ENCODE measurements at regions not wholly inside any gene's neighbourhood (a gene's known extent, or its start where the extent isn't known, plus 50 kb on each side); places are given as distances from the start of the nearest gene placed in this dataset.

DNA sequence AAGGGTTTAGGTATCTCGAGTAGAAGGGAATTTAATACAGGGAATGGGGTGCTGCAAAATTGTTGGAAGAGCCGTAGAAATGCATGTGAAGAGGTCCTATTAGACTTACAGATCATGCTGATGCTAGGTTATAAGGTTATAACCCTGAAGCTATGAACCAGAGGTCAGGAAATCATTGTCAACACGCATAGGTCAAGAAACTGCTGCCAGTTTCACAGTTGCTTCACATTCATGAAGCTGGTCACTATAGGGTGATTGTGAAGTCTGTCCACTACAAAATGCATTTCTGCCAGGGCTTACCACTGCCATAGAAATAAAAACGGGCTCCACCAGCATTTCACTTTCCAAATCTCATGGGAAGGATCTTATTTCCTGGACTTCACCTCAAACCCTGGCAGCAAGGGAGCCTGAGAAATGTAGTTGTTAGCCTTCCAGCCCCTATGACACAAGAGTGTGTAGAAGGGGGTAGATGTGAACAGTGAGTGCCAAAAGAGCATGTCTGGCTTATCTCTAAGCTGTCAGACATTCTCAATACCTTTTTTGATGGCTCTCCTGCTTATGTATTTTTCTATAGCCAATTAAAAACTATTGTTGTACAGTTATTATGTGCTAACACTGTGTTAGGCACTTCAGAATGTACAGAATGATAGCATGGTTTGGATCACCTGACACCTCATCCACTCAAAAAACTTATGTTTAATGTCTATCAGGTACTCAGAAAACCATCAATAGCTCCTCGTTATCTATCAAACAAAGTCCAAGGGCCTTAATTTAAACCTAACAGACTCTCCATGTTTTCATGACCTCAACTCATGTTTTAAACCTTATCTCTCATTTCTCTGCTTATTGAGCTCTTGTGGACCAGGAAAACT, 148.3 kb upstream of the TSC22D2 start:
- TF ChIP-seq ZNF274 (IDR thresholded peaks at IDR 0.05; ENCODE audit: low read depth, low read length) (no peak), SUZ12 (IDR thresholded peaks at IDR 0.05; ENCODE audit: extremely low read depth, insufficient read depth, insufficient read length) (no peak), YY1 (IDR thresholded peaks at IDR 0.05; ENCODE audit: insufficient read depth, insufficient read length) (no peak)
- Histone ChIP-seq H3K9me3 (ENCODE audit: insufficient read depth, low read length) (no peaks in the 10 kb centered on the region), H3K27me3 (ENCODE audit: insufficient read depth, insufficient read length) (no peaks in the 10 kb centered on the region), H3K4me3 (ENCODE audit: insufficient read length, low read depth) (no peak overlapping the region), H3K9ac (ENCODE audit: insufficient read length, low read depth) (no peak overlapping the region), H3K4me1 (ENCODE audit: insufficient read depth, insufficient read length) (no peaks in the 10 kb centered on the region), H3K36me3 (ENCODE audit: insufficient read depth, insufficient read length, low read length) (no peaks in the 10 kb centered on the region)
- no peak for DNase-seq (ENCODE audit: low read depth, low spot score)

GRCh38 chr3:150256782-150257181, 151.3 kb upstream of the TSC22D2 start:
- Histone ChIP-seq H3K4me1 (ENCODE audit: insufficient read depth, insufficient read length) (no peaks in the 10 kb centered on the region), H3K36me3 (ENCODE audit: insufficient read depth, insufficient read length, low read length) (no peaks in the 10 kb centered on the region), H3K27me3 (ENCODE audit: insufficient read depth, insufficient read length) (no peaks in the 10 kb centered on the region), H3K9ac (ENCODE audit: insufficient read length, low read depth) (no peak overlapping the region), H3K9me3 (ENCODE audit: insufficient read depth, low read length) (no peaks in the 10 kb centered on the region), H3K4me3 (ENCODE audit: insufficient read length, low read depth) (no peak overlapping the region)
- no peak for DNase-seq (ENCODE audit: low read depth, low spot score)
- TF ChIP-seq YY1 (IDR thresholded peaks at IDR 0.05; ENCODE audit: insufficient read depth, insufficient read length): no peak
- no peak for TF ChIP-seq SUZ12 (IDR thresholded peaks at IDR 0.05; ENCODE audit: extremely low read depth, insufficient read depth, insufficient read length)
- no peak for TF ChIP-seq ZNF274 (IDR thresholded peaks at IDR 0.05; ENCODE audit: low read depth, low read length)

- Histone ChIP-seq H3K4me1 (ENCODE audit: insufficient read depth, insufficient read length) (no peaks in the 10 kb centered on the region), H3K4me3 (ENCODE audit: insufficient read length, low read depth) (no peak overlapping the region), H3K9me3 (ENCODE audit: insufficient read depth, low read length) (no peaks in the 10 kb centered on the region), H3K27me3 (ENCODE audit: insufficient read depth, insufficient read length) (no peaks in the 10 kb centered on the region), H3K9ac (ENCODE audit: insufficient read length, low read depth) (no peak overlapping the region), H3K36me3 (ENCODE audit: insufficient read depth, insufficient read length, low read length) (no peaks in the 10 kb centered on the region)
- TF ChIP-seq ZNF274 (IDR thresholded peaks at IDR 0.05; ENCODE audit: low read depth, low read length) (no peak), SUZ12 (IDR thresholded peaks at IDR 0.05; ENCODE audit: extremely low read depth, insufficient read depth, insufficient read length) (no peak), YY1 (IDR thresholded peaks at IDR 0.05; ENCODE audit: insufficient read depth, insufficient read length) (no peak)
- no peak for DNase-seq (ENCODE audit: low read depth, low spot score)
Measured at GRCh38 chr3:150256318-150256717, 151.8 kb upstream of the TSC22D2 start.

- H3K4me3 ChIP-seq (ENCODE audit: insufficient read length, low read depth): no peak overlapping the region
- no peaks in the 10 kb centered on the region for H3K9me3 ChIP-seq (ENCODE audit: insufficient read depth, low read length)
- no peaks in the 10 kb centered on the region for H3K27me3 ChIP-seq (ENCODE audit: insufficient read depth, insufficient read length)
- no peak for DNase-seq (ENCODE audit: low read depth, low spot score)
- no peak for TF ChIP-seq ZNF274 (IDR thresholded peaks at IDR 0.05; ENCODE audit: low read depth, low read length)
- no peak for TF ChIP-seq YY1 (IDR thresholded peaks at IDR 0.05; ENCODE audit: insufficient read depth, insufficient read length)
- TF ChIP-seq SUZ12 (IDR thresholded peaks at IDR 0.05; ENCODE audit: extremely low read depth, insufficient read depth, insufficient read length): no peak
- no peaks in the 10 kb centered on the region for H3K36me3 ChIP-seq (ENCODE audit: insufficient read depth, insufficient read length, low read length)
- H3K4me1 ChIP-seq (ENCODE audit: insufficient read depth, insufficient read length): no peaks in the 10 kb centered on the region
- no peak overlapping the region for H3K9ac ChIP-seq (ENCODE audit: insufficient read length, low read depth)
Measured at GRCh38 chr3:150255826-150256225, 152.3 kb upstream of the TSC22D2 start.

- Histone ChIP-seq H3K27me3 (ENCODE audit: insufficient read depth, insufficient read length) (no peaks in the 10 kb centered on the region), H3K9ac (ENCODE audit: insufficient read length, low read depth) (no peak overlapping the region), H3K4me3 (ENCODE audit: insufficient read length, low read depth) (no peak overlapping the region), H3K9me3 (ENCODE audit: insufficient read depth, low read length) (no peaks in the 10 kb centered on the region), H3K4me1 (ENCODE audit: insufficient read depth, insufficient read length) (no peaks in the 10 kb centered on the region), H3K36me3 (ENCODE audit: insufficient read depth, insufficient read length, low read length) (no peaks in the 10 kb centered on the region)
- no peak for DNase-seq (ENCODE audit: low read depth, low spot score)
- no peak for TF ChIP-seq ZNF274 (IDR thresholded peaks at IDR 0.05; ENCODE audit: low read depth, low read length)
- no peak for TF ChIP-seq SUZ12 (IDR thresholded peaks at IDR 0.05; ENCODE audit: extremely low read depth, insufficient read depth, insufficient read length)
- no peak for TF ChIP-seq YY1 (IDR thresholded peaks at IDR 0.05; ENCODE audit: insufficient read depth, insufficient read length)
Measured at GRCh38 chr3:150255413-150255812, 152.7 kb upstream of the TSC22D2 start.

GRCh38 chr3:150254309-150254708, 153.8 kb upstream of the TSC22D2 start:
- DNase-seq (ENCODE audit: low read depth, low spot score): no peak
- TF ChIP-seq ZNF274 (IDR thresholded peaks at IDR 0.05; ENCODE audit: low read depth, low read length) (no peak), YY1 (IDR thresholded peaks at IDR 0.05; ENCODE audit: insufficient read depth, insufficient read length) (no peak), SUZ12 (IDR thresholded peaks at IDR 0.05; ENCODE audit: extremely low read depth, insufficient read depth, insufficient read length) (no peak)
- Histone ChIP-seq H3K9ac (ENCODE audit: insufficient read length, low read depth) (no peak overlapping the region), H3K4me1 (ENCODE audit: insufficient read depth, insufficient read length) (no peaks in the 10 kb centered on the region), H3K4me3 (ENCODE audit: insufficient read length, low read depth) (no peak overlapping the region), H3K27me3 (ENCODE audit: insufficient read depth, insufficient read length) (no peaks in the 10 kb centered on the region), H3K36me3 (ENCODE audit: insufficient read depth, insufficient read length, low read length) (no peaks in the 10 kb centered on the region), H3K9me3 (ENCODE audit: insufficient read depth, low read length) (no peaks in the 10 kb centered on the region)

DNA sequence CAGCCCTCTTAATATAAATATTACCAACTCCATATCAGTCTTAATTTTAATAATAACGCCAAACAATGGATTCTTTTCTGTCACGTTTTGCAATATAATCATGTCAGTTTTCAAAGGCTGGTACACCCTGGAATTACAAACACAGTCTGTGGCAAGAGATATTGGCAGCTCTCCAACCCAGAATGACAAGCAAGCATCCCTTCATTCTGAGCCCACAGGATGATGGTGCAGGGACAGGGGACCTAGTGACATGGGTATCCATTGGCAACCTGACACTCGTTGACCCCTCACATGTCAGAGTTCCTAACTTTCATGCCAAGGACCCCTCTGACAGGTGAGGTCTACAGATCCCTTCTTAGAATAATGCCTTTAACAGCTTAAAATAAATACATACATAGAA, 154.5 kb upstream of the TSC22D2 start:
- no peaks in the 10 kb centered on the region for H3K27me3 ChIP-seq (ENCODE audit: insufficient read depth, insufficient read length)
- DNase-seq (ENCODE audit: low read depth, low spot score): no peak
- no peaks in the 10 kb centered on the region for H3K36me3 ChIP-seq (ENCODE audit: insufficient read depth, insufficient read length, low read length)
- H3K9ac ChIP-seq (ENCODE audit: insufficient read length, low read depth): no peak overlapping the region
- TF ChIP-seq ZNF274 (IDR thresholded peaks at IDR 0.05; ENCODE audit: low read depth, low read length): no peak
- no peak for TF ChIP-seq YY1 (IDR thresholded peaks at IDR 0.05; ENCODE audit: insufficient read depth, insufficient read length)
- no peak for TF ChIP-seq SUZ12 (IDR thresholded peaks at IDR 0.05; ENCODE audit: extremely low read depth, insufficient read depth, insufficient read length)
- H3K9me3 ChIP-seq (ENCODE audit: insufficient read depth, low read length): no peaks in the 10 kb centered on the region
- no peak overlapping the region for H3K4me3 ChIP-seq (ENCODE audit: insufficient read length, low read depth)
- no peaks in the 10 kb centered on the region for H3K4me1 ChIP-seq (ENCODE audit: insufficient read depth, insufficient read length)

Measured in NT2/D1 (cell line).